ENCODE measurements at regions not wholly inside any gene's neighbourhood (a gene's known extent, or its start where the extent isn't known, plus 50 kb on each side); places are given as distances from the start of the nearest gene placed in this dataset.

GRCh38 chr1:191695865-191696264 is 462.4 kb upstream of the RGS18 start:
- no peak for TF ChIP-seq CTCF (IDR thresholded peaks at IDR 0.05)
- TF ChIP-seq POLR2A (IDR thresholded peaks at IDR 0.05) = no peak
- no peak for TF ChIP-seq EP300 (IDR thresholded peaks at IDR 0.05)
- no peak for TF ChIP-seq POLR2AphosphoS5 (IDR thresholded peaks at IDR 0.05)
